ENCODE measurements at regions not wholly inside any gene's neighbourhood (a gene's known extent, or its start where the extent isn't known, plus 50 kb on each side); places are given as distances from the start of the nearest gene placed in this dataset.

- TF ChIP-seq CTCF (IDR thresholded peaks at IDR 0.05) (no peak), POLR2A (IDR thresholded peaks at IDR 0.05) (no peak)
- intact Hi-C loops (cut with DNase I) = no loop called here
- no peak overlapping the region for H3K4me3 ChIP-seq (replicated peaks in 1 of 3)
Measured at GRCh38 chr1:36729289-36729688, 246.6 kb upstream of the CSF3R start.

DNA sequence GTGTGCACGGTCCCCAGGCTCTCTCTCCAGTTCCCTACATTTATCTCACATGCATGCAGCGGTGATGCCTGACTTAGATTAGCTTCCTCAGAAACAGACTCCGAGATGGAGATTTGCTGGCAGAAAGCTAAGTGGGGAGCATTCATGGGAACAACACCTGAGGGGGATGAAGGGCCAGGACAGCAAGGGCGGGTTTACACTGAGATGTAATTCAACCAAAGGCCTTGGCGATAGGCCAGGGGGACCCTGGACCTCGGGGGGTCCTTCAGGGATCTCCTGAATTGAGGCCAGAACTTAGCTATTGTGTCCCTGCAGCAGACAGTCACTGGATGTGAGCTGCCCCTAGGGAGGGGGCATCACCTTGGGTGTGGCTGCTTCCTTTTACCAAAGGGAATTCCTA, 246.1 kb upstream of the CSF3R start:
- Histone ChIP-seq H3K4me3 (replicated peaks in 1 of 3) (no peak overlapping the region), H3K27ac (no peak overlapping the region), H3K9me3 (no peaks in the 10 kb centered on the region), H3K4me1 (no peaks in the 10 kb centered on the region), H3K36me3 (no peaks in the 10 kb centered on the region), H3K27me3 (no peaks in the 10 kb centered on the region)
- TF ChIP-seq POLR2A (IDR thresholded peaks at IDR 0.05) (no peak), CTCF (IDR thresholded peaks at IDR 0.05) (no peak)
- no peak for DNase-seq
- intact Hi-C loops (cut with DNase I) = no loop called here
- 51 to 77% methylated on average over 6 of the region's 6 CpGs for WGBS, 2 donors

More at GRCh38 chr1:36729289-36729688, 246.6 kb upstream of the CSF3R start:
- no peaks in the 10 kb centered on the region for H3K27me3 ChIP-seq
- H3K9me3 ChIP-seq = no peaks in the 10 kb centered on the region
- no peak for DNase-seq
- H3K36me3 ChIP-seq = no peaks in the 10 kb centered on the region
- H3K27ac ChIP-seq = no peak overlapping the region
- H3K4me1 ChIP-seq = no peaks in the 10 kb centered on the region
- WGBS, 2 donors = 64 to 82% methylated on average over 9 of the region's 9 CpGs

DNA sequence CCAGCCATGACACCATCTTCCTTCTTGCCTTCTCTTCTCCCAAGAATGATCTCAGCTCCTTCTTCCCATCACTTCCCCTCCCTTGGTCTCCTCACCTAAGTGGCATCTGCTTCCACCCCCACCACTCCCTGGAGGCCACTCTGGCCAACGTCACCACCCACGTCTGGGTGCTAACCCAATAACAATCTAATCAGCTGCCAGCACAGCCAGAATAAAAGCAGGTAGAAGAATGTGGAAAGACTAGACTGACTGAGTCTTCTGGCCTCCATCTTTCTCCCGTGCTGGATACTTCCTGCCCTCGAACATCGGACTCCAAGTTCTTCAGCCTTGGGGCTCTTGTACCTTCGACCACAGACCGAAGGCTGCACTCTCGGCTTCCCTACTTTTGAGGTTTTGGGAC, 245.3 kb upstream of the CSF3R start:
- WGBS, 2 donors = 81 to 86% methylated on average over 7 to 8 of the region's 8 CpGs
- Histone ChIP-seq H3K27ac (no peak overlapping the region), H3K27me3 (no peaks in the 10 kb centered on the region), H3K4me3 (replicated peaks in 1 of 3) (no peak overlapping the region), H3K36me3 (no peaks in the 10 kb centered on the region), H3K4me1 (no peaks in the 10 kb centered on the region), H3K9me3 (no peaks in the 10 kb centered on the region)
- no peak for DNase-seq
- intact Hi-C loops (cut with DNase I) = no loop called here
- TF ChIP-seq CTCF (IDR thresholded peaks at IDR 0.05) (no peak), POLR2A (IDR thresholded peaks at IDR 0.05) (no peak)

- 75% methylated on average over 3 of the region's 3 CpGs for WGBS, 2 donors
- H3K27me3 ChIP-seq = no peaks in the 10 kb centered on the region
- H3K27ac ChIP-seq = no peak overlapping the region
- intact Hi-C loops (cut with DNase I) = no loop called here
- no peak overlapping the region for H3K4me3 ChIP-seq (replicated peaks in 1 of 3)
- H3K36me3 ChIP-seq = no peaks in the 10 kb centered on the region
- H3K4me1 ChIP-seq = no peaks in the 10 kb centered on the region
- TF ChIP-seq POLR2A (IDR thresholded peaks at IDR 0.05) (no peak), CTCF (IDR thresholded peaks at IDR 0.05) (no peak)
- no peak for DNase-seq
- H3K9me3 ChIP-seq = no peaks in the 10 kb centered on the region
Measured at GRCh38 chr1:36725151-36725550, 242.4 kb upstream of the CSF3R start.

GRCh38 chr1:36723813-36724212, 241.1 kb upstream of the CSF3R start:
- Histone ChIP-seq H3K27ac (no peak overlapping the region), H3K9me3 (no peaks in the 10 kb centered on the region), H3K4me1 (no peaks in the 10 kb centered on the region), H3K4me3 (replicated peaks in 1 of 3) (no peak overlapping the region), H3K27me3 (no peaks in the 10 kb centered on the region), H3K36me3 (no peaks in the 10 kb centered on the region)
- TF ChIP-seq CTCF (IDR thresholded peaks at IDR 0.05) = no peak
- TF ChIP-seq POLR2A (IDR thresholded peaks at IDR 0.05) = no peak
- intact Hi-C loops (cut with DNase I) = no loop called here
- DNase-seq = no peak
- WGBS, 2 donors = 40 to 50% methylated on average over 1 of the region's 1 CpG
